Prostate gland (tissue), 2 donors: ENCODE measurements at regions not wholly inside any gene's neighbourhood (a gene's known extent, or its start where the extent isn't known, plus 50 kb on each side); places are given as distances from the start of the nearest gene placed in this dataset.

Experiments used
- POLR2A ChIP-seq: fragments of 450-650 bp; IDR thresholded peaks from one replicate; pipeline ENCODE4 v1.6.1; 2016; ENCODE audit warnings: antibody characterized with exemption, mild to moderate bottlenecking
- POLR2AphosphoS5 ChIP-seq: sonication (generic); formaldehyde crosslinking; IDR thresholded peaks from one replicate; pipeline ENCODE4 v1.6.1; 2017; ENCODE audit warnings: antibody characterized with exemption
- TF ChIP-seq, protein P1 (sequence below), 4 experiments: fragments of 200-600 bp in 2 of 4; fragments of 450-650 bp in 2 of 4; sonication (generic) in 2 of 4; IDR thresholded peaks; 1 replicate in 3 of 4; 2 replicates in 1 of 4; pipeline ENCODE4 v1.5.1; 2016 to 2019; ENCODE audit warnings: antibody characterized with exemption in 4 of 4, mild to moderate bottlenecking in 2 of 4, moderate library complexity in 2 of 4

DNA sequence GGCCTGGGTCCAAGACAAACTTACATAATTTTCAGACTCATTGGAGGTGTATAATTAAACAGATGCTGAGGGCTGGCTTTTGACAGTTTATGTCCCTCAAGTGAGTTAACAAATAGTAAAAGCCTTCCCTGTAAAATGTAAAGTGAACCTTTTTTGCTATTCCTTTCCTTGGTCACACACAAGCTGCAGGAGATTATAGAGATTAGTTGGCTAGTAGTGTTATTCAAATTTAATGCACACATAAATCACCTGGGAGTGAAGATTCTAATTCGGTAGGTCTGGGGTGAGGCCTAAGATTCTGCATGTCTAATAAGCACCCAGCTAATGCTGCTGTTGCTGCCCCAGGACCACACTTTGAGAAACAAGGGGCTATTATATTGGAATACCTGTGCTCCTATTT is 206.2 kb upstream of the SSTR1 start:
- TF ChIP-seq, protein P1, sequence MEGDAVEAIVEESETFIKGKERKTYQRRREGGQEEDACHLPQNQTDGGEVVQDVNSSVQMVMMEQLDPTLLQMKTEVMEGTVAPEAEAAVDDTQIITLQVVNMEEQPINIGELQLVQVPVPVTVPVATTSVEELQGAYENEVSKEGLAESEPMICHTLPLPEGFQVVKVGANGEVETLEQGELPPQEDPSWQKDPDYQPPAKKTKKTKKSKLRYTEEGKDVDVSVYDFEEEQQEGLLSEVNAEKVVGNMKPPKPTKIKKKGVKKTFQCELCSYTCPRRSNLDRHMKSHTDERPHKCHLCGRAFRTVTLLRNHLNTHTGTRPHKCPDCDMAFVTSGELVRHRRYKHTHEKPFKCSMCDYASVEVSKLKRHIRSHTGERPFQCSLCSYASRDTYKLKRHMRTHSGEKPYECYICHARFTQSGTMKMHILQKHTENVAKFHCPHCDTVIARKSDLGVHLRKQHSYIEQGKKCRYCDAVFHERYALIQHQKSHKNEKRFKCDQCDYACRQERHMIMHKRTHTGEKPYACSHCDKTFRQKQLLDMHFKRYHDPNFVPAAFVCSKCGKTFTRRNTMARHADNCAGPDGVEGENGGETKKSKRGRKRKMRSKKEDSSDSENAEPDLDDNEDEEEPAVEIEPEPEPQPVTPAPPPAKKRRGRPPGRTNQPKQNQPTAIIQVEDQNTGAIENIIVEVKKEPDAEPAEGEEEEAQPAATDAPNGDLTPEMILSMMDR (IDR thresholded peaks at IDR 0.05): no peak
- TF ChIP-seq POLR2A (no peak), POLR2AphosphoS5 (no peak)
